Bronchial epithelial cell (primary cell): ENCODE measurements at regions not wholly inside any gene's neighbourhood (a gene's known extent, or its start where the extent isn't known, plus 50 kb on each side); places are given as distances from the start of the nearest gene placed in this dataset.
A peak's percentile ranks its signal among the peaks of the same experiment; 100 is the strongest.

Source experiments
- DNase-seq: peaks from one replicate; pipeline ENCODE4 v3.0.0-alpha.2; 2010; ENCODE audit warnings: low read depth
- FAIRE-seq: peaks from 2 replicates; lab custom pipeline; 2011; peaks lifted over from hg19 to GRCh38; lab: Jason Lieb, UNC
- H3K27me3 ChIP-seq: 2 replicates; pipeline ENCODE4 v1.5.1; 2011; ENCODE audit warnings: low read length; ENCODE audit not compliant: control insufficient read depth, insufficient read depth
- H3K36me3 ChIP-seq: 2 replicates; pipeline ENCODE4 v1.5.1; 2011; ENCODE audit warnings: low read length; ENCODE audit not compliant: control insufficient read depth, insufficient read depth
- H3K4me3 ChIP-seq: 2 replicates; pipeline ENCODE4 v1.5.1; 2011; ENCODE audit warnings: mild to moderate bottlenecking, low read depth, low read length, control low read depth
- TF ChIP-seq, protein P1 (sequence below): IDR thresholded peaks from 2 replicates; pipeline ENCODE4 v1.5.1; 2011; ENCODE audit warnings: mild to moderate bottlenecking, moderate library complexity, low read length, control low read depth, inconsistent platforms; ENCODE audit not compliant: insufficient read depth, severe bottlenecking

DNA sequence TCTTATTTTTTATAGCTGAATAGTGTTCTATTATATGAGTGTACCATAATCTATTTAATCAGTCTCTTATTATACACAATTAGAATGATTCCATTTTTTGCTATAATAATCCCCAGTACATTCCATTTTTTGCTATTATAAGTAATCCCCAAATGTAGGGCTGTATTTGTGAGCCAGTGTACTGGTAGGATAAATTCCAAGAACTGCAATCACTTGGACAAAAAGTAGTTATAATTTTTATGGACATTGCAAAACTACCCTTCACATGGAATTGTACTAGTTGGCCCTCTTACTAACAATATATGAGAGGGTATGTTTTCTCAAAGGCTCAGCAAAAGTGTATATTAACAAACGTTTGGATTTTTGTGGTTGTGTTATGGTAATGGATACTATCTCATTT is 481.7 kb upstream of the CLINT1 start:
- no peak for FAIRE-seq
- Histone ChIP-seq H3K36me3 (no peaks in the 10 kb centered on the region), H3K4me3 (no peak overlapping the region), H3K27me3 (no peaks in the 10 kb centered on the region)
- no peak for DNase-seq
- TF ChIP-seq, protein P1, sequence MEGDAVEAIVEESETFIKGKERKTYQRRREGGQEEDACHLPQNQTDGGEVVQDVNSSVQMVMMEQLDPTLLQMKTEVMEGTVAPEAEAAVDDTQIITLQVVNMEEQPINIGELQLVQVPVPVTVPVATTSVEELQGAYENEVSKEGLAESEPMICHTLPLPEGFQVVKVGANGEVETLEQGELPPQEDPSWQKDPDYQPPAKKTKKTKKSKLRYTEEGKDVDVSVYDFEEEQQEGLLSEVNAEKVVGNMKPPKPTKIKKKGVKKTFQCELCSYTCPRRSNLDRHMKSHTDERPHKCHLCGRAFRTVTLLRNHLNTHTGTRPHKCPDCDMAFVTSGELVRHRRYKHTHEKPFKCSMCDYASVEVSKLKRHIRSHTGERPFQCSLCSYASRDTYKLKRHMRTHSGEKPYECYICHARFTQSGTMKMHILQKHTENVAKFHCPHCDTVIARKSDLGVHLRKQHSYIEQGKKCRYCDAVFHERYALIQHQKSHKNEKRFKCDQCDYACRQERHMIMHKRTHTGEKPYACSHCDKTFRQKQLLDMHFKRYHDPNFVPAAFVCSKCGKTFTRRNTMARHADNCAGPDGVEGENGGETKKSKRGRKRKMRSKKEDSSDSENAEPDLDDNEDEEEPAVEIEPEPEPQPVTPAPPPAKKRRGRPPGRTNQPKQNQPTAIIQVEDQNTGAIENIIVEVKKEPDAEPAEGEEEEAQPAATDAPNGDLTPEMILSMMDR = no peak

DNA sequence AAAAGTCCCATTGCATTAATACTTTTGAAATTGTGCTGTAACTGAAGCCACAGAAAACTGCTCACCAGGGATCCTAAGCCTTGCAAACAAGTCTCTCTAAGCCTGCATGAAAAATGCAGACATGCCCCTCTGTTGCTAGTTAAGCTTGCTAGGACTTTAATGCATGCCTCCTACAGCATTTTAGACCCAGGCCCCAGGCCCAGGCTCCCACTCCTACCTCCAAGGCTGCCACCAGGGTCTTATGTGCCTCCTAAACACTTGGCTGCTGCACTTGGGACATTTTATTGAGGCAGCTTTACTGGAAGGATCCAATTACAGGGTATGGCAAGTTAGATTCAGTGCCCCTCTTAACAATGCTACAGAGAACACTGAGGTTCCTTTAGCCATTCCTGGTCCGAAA is 467.3 kb upstream of the CLINT1 start:
- TF ChIP-seq, protein P1 = no peak
- no peak for DNase-seq
- no peaks in the 10 kb centered on the region for H3K27me3 ChIP-seq
- FAIRE-seq = no peak
- H3K36me3 ChIP-seq = no peaks in the 10 kb centered on the region
- no peak overlapping the region for H3K4me3 ChIP-seq

DNA sequence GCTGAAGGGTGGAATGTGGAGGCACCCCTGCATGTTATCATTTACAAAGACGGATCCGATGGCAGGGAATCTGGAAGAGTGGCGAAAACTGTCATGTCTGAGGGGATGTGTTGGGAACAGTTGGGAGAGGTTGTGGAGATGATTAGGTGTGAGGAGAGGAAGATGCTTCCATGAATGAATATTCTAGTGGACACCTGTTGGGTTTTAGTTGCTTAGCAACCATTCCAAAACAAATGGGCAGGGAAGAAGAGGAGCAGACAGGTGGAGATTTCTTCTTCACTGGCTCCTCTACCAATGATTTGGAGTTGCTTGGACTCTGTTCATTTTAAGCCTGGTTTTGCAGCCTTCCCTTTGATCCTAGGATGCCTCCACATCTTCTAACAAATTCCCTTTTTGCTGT is 465.3 kb upstream of the CLINT1 start:
- H3K27me3 ChIP-seq = no peaks in the 10 kb centered on the region
- DNase-seq = no peak
- TF ChIP-seq, protein P1 = no peak
- no peak overlapping the region for H3K4me3 ChIP-seq
- no peaks in the 10 kb centered on the region for H3K36me3 ChIP-seq
- FAIRE-seq = no peak

DNA sequence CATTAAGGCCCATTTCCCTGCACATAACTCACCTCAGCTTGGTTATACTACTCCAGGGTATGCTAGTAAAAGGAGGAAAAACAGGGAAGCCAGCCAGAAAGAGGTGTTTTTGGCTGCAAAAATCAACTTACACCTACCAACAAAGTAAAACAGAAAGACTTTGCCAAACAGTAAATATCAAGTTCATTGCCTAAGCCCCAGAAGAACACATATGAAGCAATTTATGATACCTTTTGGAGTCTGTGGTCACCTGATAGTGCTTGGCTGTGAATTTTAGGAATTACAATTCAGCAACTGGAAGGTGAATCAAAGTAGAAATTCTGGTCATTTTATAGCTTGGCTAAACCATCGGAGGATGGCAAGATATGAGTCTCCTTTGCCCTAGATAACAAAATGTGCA is 463.7 kb upstream of the CLINT1 start:
- DNase-seq (no peak), FAIRE-seq (no peak)
- TF ChIP-seq, protein P1 = no peak
- Histone ChIP-seq H3K27me3 (no peaks in the 10 kb centered on the region), H3K36me3 (no peaks in the 10 kb centered on the region), H3K4me3 (no peak overlapping the region)

DNA sequence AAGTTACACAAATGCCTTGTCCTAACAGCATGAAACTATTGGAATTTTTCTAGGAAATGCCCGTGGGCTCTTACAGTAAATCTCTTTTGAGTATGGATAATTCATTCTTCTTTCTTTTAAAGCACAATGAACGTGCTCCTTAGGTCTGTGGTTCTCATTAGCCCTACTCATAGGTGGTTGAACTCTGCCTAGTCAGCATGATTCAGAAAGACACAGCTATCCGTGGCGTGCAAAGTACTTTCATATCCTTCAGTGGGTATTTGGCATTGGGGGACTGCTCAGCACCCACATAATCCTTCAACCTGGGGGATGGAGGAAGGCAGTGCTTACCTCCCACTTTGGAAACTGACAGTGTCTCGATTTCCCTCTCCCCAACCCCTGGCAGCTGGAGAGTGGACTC is 462.0 kb upstream of the CLINT1 start:
- DNase-seq (no peak), FAIRE-seq (peak; percentile 7)
- no peaks in the 10 kb centered on the region for H3K27me3 ChIP-seq
- TF ChIP-seq, protein P1 = no peak
- no peak overlapping the region for H3K4me3 ChIP-seq
- H3K36me3 ChIP-seq = no peaks in the 10 kb centered on the region

DNA sequence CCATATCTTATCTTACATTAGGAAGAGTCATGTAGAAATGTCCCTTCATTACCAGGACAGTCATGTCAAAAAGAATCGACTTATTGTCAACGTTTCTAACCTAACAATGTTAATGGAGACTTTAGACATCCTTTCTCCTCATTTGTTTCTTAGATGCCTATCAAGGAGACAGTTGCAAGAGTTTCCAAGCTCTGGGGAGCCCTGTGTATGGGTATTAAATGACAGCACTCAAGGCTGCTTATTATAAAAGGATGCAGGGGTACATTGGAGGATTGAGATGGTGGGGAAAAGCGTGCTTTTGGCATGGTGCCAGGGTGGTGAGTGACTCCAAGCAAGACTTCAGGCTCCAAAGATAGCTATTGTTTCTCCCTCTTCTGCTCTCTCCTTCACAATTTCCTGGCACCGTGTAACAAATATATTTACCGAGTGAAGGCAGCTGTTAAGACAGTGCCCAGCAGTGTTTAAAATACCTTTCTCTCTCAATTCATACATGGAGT is 461.3 kb upstream of the CLINT1 start:
- no peaks in the 10 kb centered on the region for H3K36me3 ChIP-seq
- no peak for DNase-seq

More for the DNA sequence above, 461.3 kb upstream of the CLINT1 start:
- Histone ChIP-seq H3K27me3 (no peaks in the 10 kb centered on the region), H3K4me3 (no peak overlapping the region)
- TF ChIP-seq, protein P1 = no peak
- no peak for FAIRE-seq
